ENCODE measurements at regions not wholly inside any gene's neighbourhood (a gene's known extent, or its start where the extent isn't known, plus 50 kb on each side); places are given as distances from the start of the nearest gene placed in this dataset.

- Histone ChIP-seq H3K4me3 (ENCODE audit: low read length in 2 of 2) (no peak overlapping the region), H3K27ac (ENCODE audit: low read depth in 2 of 2, low read length in 2 of 2) (no peak overlapping the region), H3K27me3 (ENCODE audit: control insufficient read depth in 2 of 2, insufficient read depth in 2 of 2, low read length in 2 of 2) (no peaks in the 10 kb centered on the region), H3K9me3 (ENCODE audit: control insufficient read depth in 2 of 2, low read length in 2 of 2) (no peaks in the 10 kb centered on the region), H3K4me1 (ENCODE audit: control insufficient read depth in 2 of 2, insufficient read depth in 2 of 2, low read length in 2 of 2) (no peaks in the 10 kb centered on the region), H3K36me3 (ENCODE audit: control insufficient read depth in 2 of 2, insufficient read depth in 2 of 2, low read length in 2 of 2) (no peaks in the 10 kb centered on the region), H3K9ac (ENCODE audit: low read depth in 1 of 2, low read length in 2 of 2) (no peak overlapping the region)
These were observed 82.4 kb upstream of the SDK1 start for GRCh38 chr7:3218411-3219225.

GRCh38 chr7:3229904-3230470, 71.1 kb upstream of the SDK1 start:
- no peaks in the 10 kb centered on the region for H3K36me3 ChIP-seq (ENCODE audit: control insufficient read depth in 2 of 2, insufficient read depth in 2 of 2, low read length in 2 of 2)
- peaks cover 0 to 2% of the 10 kb centered on the region in 2 donors for H3K27me3 ChIP-seq (ENCODE audit: control insufficient read depth in 2 of 2, insufficient read depth in 2 of 2, low read length in 2 of 2)
- H3K9me3 ChIP-seq (ENCODE audit: control insufficient read depth in 2 of 2, low read length in 2 of 2): no peaks in the 10 kb centered on the region
- H3K9ac ChIP-seq (ENCODE audit: low read depth in 1 of 2, low read length in 2 of 2): no peak overlapping the region
- no peak overlapping the region for H3K27ac ChIP-seq (ENCODE audit: low read depth in 2 of 2, low read length in 2 of 2)
- H3K4me1 ChIP-seq (ENCODE audit: control insufficient read depth in 2 of 2, insufficient read depth in 2 of 2, low read length in 2 of 2): no peaks in the 10 kb centered on the region
- H3K4me3 ChIP-seq (ENCODE audit: low read length in 2 of 2): no peak overlapping the region

DNA sequence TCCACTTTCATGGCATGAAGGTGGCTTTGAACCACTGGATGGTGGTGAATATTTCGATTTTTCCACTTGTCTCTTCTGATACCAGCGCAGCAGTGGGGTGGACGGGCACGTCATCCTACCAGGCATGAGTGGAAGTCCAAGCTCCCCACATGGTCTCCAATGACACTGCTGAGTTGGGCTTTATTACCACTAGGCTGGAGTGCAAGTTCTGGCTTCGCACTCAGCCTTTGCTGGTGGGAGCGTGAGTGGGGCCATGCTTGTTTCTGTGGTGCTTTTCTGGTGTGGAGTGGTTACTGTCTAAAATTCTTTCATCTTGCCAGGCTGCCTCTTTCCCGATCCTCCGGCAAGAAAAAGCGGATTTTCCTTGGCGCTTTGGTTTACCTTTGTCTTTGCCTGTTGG, 70.1 kb upstream of the SDK1 start:
- Histone ChIP-seq H3K36me3 (ENCODE audit: control insufficient read depth in 2 of 2, insufficient read depth in 2 of 2, low read length in 2 of 2) (no peaks in the 10 kb centered on the region), H3K9ac (ENCODE audit: low read depth in 1 of 2, low read length in 2 of 2) (no peak overlapping the region), H3K4me1 (ENCODE audit: control insufficient read depth in 2 of 2, insufficient read depth in 2 of 2, low read length in 2 of 2) (no peaks in the 10 kb centered on the region), H3K9me3 (ENCODE audit: control insufficient read depth in 2 of 2, low read length in 2 of 2) (peaks cover 0 to 2% of the 10 kb centered on the region in 2 donors), H3K27me3 (ENCODE audit: control insufficient read depth in 2 of 2, insufficient read depth in 2 of 2, low read length in 2 of 2) (peaks cover 0 to 2% of the 10 kb centered on the region in 2 donors), H3K27ac (ENCODE audit: low read depth in 2 of 2, low read length in 2 of 2) (no peak overlapping the region), H3K4me3 (ENCODE audit: low read length in 2 of 2) (no peak overlapping the region)

- Histone ChIP-seq H3K9ac (ENCODE audit: low read depth in 1 of 2, low read length in 2 of 2) (no peak overlapping the region), H3K4me3 (ENCODE audit: low read length in 2 of 2) (no peak overlapping the region), H3K4me1 (ENCODE audit: control insufficient read depth in 2 of 2, insufficient read depth in 2 of 2, low read length in 2 of 2) (no peaks in the 10 kb centered on the region), H3K27ac (ENCODE audit: low read depth in 2 of 2, low read length in 2 of 2) (no peak overlapping the region), H3K36me3 (ENCODE audit: control insufficient read depth in 2 of 2, insufficient read depth in 2 of 2, low read length in 2 of 2) (no peaks in the 10 kb centered on the region), H3K27me3 (ENCODE audit: control insufficient read depth in 2 of 2, insufficient read depth in 2 of 2, low read length in 2 of 2) (no peaks in the 10 kb centered on the region), H3K9me3 (ENCODE audit: control insufficient read depth in 2 of 2, low read length in 2 of 2) (peaks cover 2% of the 10 kb centered on the region in 2 donors)
These were observed 68.8 kb upstream of the SDK1 start for GRCh38 chr7:3232228-3232627.

GRCh38 chr7:3233301-3233700, 67.8 kb upstream of the SDK1 start:
- Histone ChIP-seq H3K27me3 (ENCODE audit: control insufficient read depth in 2 of 2, insufficient read depth in 2 of 2, low read length in 2 of 2) (no peaks in the 10 kb centered on the region), H3K9ac (ENCODE audit: low read depth in 1 of 2, low read length in 2 of 2) (no peak overlapping the region), H3K4me1 (ENCODE audit: control insufficient read depth in 2 of 2, insufficient read depth in 2 of 2, low read length in 2 of 2) (no peaks in the 10 kb centered on the region), H3K4me3 (ENCODE audit: low read length in 2 of 2) (no peak overlapping the region), H3K36me3 (ENCODE audit: control insufficient read depth in 2 of 2, insufficient read depth in 2 of 2, low read length in 2 of 2) (no peaks in the 10 kb centered on the region), H3K27ac (ENCODE audit: low read depth in 2 of 2, low read length in 2 of 2) (no peak overlapping the region), H3K9me3 (ENCODE audit: control insufficient read depth in 2 of 2, low read length in 2 of 2) (peaks cover 2% of the 10 kb centered on the region in 2 donors)

DNA sequence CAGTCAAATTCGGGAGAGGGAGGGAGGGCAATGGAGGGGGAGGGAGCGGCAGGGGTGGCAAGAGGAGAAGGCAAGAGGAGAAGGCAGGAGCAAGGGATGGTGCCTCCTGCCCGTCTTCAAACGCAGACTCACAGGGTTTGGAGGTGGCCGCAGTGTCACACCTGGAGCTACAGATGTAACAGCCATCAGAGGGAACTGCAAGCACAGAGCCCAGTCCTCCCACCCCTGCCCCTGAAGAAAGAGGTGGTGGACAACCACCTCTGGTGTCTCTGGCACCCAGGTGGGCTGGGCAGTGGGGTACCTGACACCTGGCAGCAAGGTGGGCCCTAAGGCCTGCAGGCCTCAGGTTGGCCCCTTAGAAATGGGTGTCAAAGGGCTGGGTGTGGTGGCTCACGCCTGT, 67.0 kb upstream of the SDK1 start:
- Histone ChIP-seq H3K9me3 (ENCODE audit: control insufficient read depth in 2 of 2, low read length in 2 of 2) (peaks cover 2% of the 10 kb centered on the region in 2 donors), H3K4me1 (ENCODE audit: control insufficient read depth in 2 of 2, insufficient read depth in 2 of 2, low read length in 2 of 2) (no peaks in the 10 kb centered on the region), H3K4me3 (ENCODE audit: low read length in 2 of 2) (no peak overlapping the region), H3K27ac (ENCODE audit: low read depth in 2 of 2, low read length in 2 of 2) (no peak overlapping the region), H3K9ac (ENCODE audit: low read depth in 1 of 2, low read length in 2 of 2) (no peak overlapping the region), H3K27me3 (ENCODE audit: control insufficient read depth in 2 of 2, insufficient read depth in 2 of 2, low read length in 2 of 2) (no peaks in the 10 kb centered on the region), H3K36me3 (ENCODE audit: control insufficient read depth in 2 of 2, insufficient read depth in 2 of 2, low read length in 2 of 2) (no peaks in the 10 kb centered on the region)

GRCh38 chr7:3234851-3235250, 66.2 kb upstream of the SDK1 start:
- H3K27me3 ChIP-seq (ENCODE audit: control insufficient read depth in 2 of 2, insufficient read depth in 2 of 2, low read length in 2 of 2): no peaks in the 10 kb centered on the region
- peaks cover 2% of the 10 kb centered on the region in 2 donors for H3K9me3 ChIP-seq (ENCODE audit: control insufficient read depth in 2 of 2, low read length in 2 of 2)
- no peak overlapping the region for H3K4me3 ChIP-seq (ENCODE audit: low read length in 2 of 2)
- H3K36me3 ChIP-seq (ENCODE audit: control insufficient read depth in 2 of 2, insufficient read depth in 2 of 2, low read length in 2 of 2): no peaks in the 10 kb centered on the region
- no peaks in the 10 kb centered on the region for H3K4me1 ChIP-seq (ENCODE audit: control insufficient read depth in 2 of 2, insufficient read depth in 2 of 2, low read length in 2 of 2)
- no peak overlapping the region for H3K27ac ChIP-seq (ENCODE audit: low read depth in 2 of 2, low read length in 2 of 2)
- no peak overlapping the region for H3K9ac ChIP-seq (ENCODE audit: low read depth in 1 of 2, low read length in 2 of 2)

DNA sequence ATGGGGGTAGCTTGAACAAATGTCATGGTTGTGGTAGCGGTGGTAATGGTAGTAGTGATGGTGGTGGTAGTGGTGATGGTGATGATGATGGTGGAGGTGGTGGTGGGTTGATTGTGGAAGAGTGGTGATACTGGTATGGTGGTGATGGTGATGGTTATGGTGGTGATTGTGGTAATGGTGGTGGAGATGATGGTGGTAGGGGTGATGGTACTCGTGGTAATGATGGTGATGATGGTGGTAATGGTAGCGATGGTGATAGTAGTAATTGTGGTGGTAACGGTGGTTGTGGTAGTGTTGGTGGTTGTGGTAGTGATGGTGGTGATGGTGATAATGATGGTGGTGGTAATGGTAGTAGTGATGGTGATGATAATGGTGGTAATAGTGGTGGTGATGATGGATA, 65.7 kb upstream of the SDK1 start:
- Histone ChIP-seq H3K27ac (ENCODE audit: low read depth in 2 of 2, low read length in 2 of 2) (no peak overlapping the region), H3K36me3 (ENCODE audit: control insufficient read depth in 2 of 2, insufficient read depth in 2 of 2, low read length in 2 of 2) (no peaks in the 10 kb centered on the region), H3K9me3 (ENCODE audit: control insufficient read depth in 2 of 2, low read length in 2 of 2) (peaks cover 2% of the 10 kb centered on the region in 2 donors), H3K27me3 (ENCODE audit: control insufficient read depth in 2 of 2, insufficient read depth in 2 of 2, low read length in 2 of 2) (no peaks in the 10 kb centered on the region), H3K4me1 (ENCODE audit: control insufficient read depth in 2 of 2, insufficient read depth in 2 of 2, low read length in 2 of 2) (no peaks in the 10 kb centered on the region), H3K4me3 (ENCODE audit: low read length in 2 of 2) (no peak overlapping the region), H3K9ac (ENCODE audit: low read depth in 1 of 2, low read length in 2 of 2) (no peak overlapping the region)

DNA sequence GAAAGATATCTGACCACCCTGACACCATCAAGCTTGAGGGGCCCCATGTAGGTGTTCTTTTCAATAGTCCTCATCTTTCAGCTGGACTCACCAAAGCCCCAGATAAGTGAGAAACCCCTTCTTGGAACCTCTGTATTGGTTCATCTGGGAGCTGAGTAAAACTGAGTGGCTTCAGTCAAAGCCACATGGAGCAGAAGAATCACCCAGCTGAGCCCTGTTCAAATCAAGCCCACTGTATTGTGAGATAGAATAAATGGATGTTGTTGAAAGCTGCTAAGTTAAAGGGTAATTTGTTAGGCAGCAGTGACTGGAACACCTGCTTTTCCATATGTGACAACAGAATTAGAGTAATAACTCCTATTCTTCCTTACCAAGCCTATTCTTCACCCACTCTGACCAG, 64.8 kb upstream of the SDK1 start:
- Histone ChIP-seq H3K4me3 (ENCODE audit: low read length in 2 of 2) (no peak overlapping the region), H3K36me3 (ENCODE audit: control insufficient read depth in 2 of 2, insufficient read depth in 2 of 2, low read length in 2 of 2) (no peaks in the 10 kb centered on the region), H3K9ac (ENCODE audit: low read depth in 1 of 2, low read length in 2 of 2) (no peak overlapping the region), H3K27ac (ENCODE audit: low read depth in 2 of 2, low read length in 2 of 2) (no peak overlapping the region), H3K27me3 (ENCODE audit: control insufficient read depth in 2 of 2, insufficient read depth in 2 of 2, low read length in 2 of 2) (no peaks in the 10 kb centered on the region), H3K9me3 (ENCODE audit: control insufficient read depth in 2 of 2, low read length in 2 of 2) (peaks cover 2% of the 10 kb centered on the region in 2 donors), H3K4me1 (ENCODE audit: control insufficient read depth in 2 of 2, insufficient read depth in 2 of 2, low read length in 2 of 2) (no peaks in the 10 kb centered on the region)

GRCh38 chr7:3238525-3239210, 62.4 kb upstream of the SDK1 start:
- Histone ChIP-seq H3K27ac (ENCODE audit: low read depth in 2 of 2, low read length in 2 of 2) (no peak overlapping the region), H3K9me3 (ENCODE audit: control insufficient read depth in 2 of 2, low read length in 2 of 2) (peaks cover 2% of the 10 kb centered on the region in 2 donors), H3K27me3 (ENCODE audit: control insufficient read depth in 2 of 2, insufficient read depth in 2 of 2, low read length in 2 of 2) (no peaks in the 10 kb centered on the region), H3K4me3 (ENCODE audit: low read length in 2 of 2) (no peak overlapping the region), H3K36me3 (ENCODE audit: control insufficient read depth in 2 of 2, insufficient read depth in 2 of 2, low read length in 2 of 2) (no peaks in the 10 kb centered on the region), H3K4me1 (ENCODE audit: control insufficient read depth in 2 of 2, insufficient read depth in 2 of 2, low read length in 2 of 2) (no peaks in the 10 kb centered on the region), H3K9ac (ENCODE audit: low read depth in 1 of 2, low read length in 2 of 2) (no peak overlapping the region)

Measured in mucosa of rectum (tissue), 2 donors.